ENCODE measurements at regions not wholly inside any gene's neighbourhood (a gene's known extent, or its start where the extent isn't known, plus 50 kb on each side); places are given as distances from the start of the nearest gene placed in this dataset.

- Histone ChIP-seq H3K4me1 (ENCODE audit: control insufficient read depth, insufficient read depth, low read length) (no peaks in the 10 kb centered on the region), H3K36me3 (ENCODE audit: control insufficient read depth, insufficient read depth, low read length) (no peaks in the 10 kb centered on the region), H3K4me3 (ENCODE audit: low read length) (no peak overlapping the region), H3K9ac (ENCODE audit: low read length) (no peak overlapping the region), H3K27me3 (ENCODE audit: control insufficient read depth, insufficient read depth, low read length) (peaks cover 5% of the 10 kb centered on the region), H3K9me3 (ENCODE audit: control insufficient read depth, low read length) (no peaks in the 10 kb centered on the region)
Measured at GRCh38 chr3:72597756-72598195, 250.5 kb downstream of the SHQ1 start.

GRCh38 chr3:72597043-72597442, 251.2 kb downstream of the SHQ1 start:
- no peak overlapping the region for H3K9ac ChIP-seq (ENCODE audit: low read length)
- H3K4me1 ChIP-seq (ENCODE audit: control insufficient read depth, insufficient read depth, low read length): no peaks in the 10 kb centered on the region
- H3K4me3 ChIP-seq (ENCODE audit: low read length): no peak overlapping the region
- peaks cover 5% of the 10 kb centered on the region for H3K27me3 ChIP-seq (ENCODE audit: control insufficient read depth, insufficient read depth, low read length)
- no peaks in the 10 kb centered on the region for H3K36me3 ChIP-seq (ENCODE audit: control insufficient read depth, insufficient read depth, low read length)
- H3K9me3 ChIP-seq (ENCODE audit: control insufficient read depth, low read length): no peaks in the 10 kb centered on the region

GRCh38 chr3:72595927-72596610, 252.2 kb downstream of the SHQ1 start:
- H3K36me3 ChIP-seq (ENCODE audit: control insufficient read depth, insufficient read depth, low read length): no peaks in the 10 kb centered on the region
- no peak overlapping the region for H3K4me3 ChIP-seq (ENCODE audit: low read length)
- H3K4me1 ChIP-seq (ENCODE audit: control insufficient read depth, insufficient read depth, low read length): no peaks in the 10 kb centered on the region
- no peak overlapping the region for H3K9ac ChIP-seq (ENCODE audit: low read length)
- peaks cover 5% of the 10 kb centered on the region for H3K27me3 ChIP-seq (ENCODE audit: control insufficient read depth, insufficient read depth, low read length)
- H3K9me3 ChIP-seq (ENCODE audit: control insufficient read depth, low read length): no peaks in the 10 kb centered on the region

- H3K4me3 ChIP-seq (ENCODE audit: low read length): no peak overlapping the region
- H3K4me1 ChIP-seq (ENCODE audit: control insufficient read depth, insufficient read depth, low read length): no peaks in the 10 kb centered on the region
- no peaks in the 10 kb centered on the region for H3K36me3 ChIP-seq (ENCODE audit: control insufficient read depth, insufficient read depth, low read length)
- H3K9ac ChIP-seq (ENCODE audit: low read length): no peak overlapping the region
- peaks cover 5% of the 10 kb centered on the region for H3K27me3 ChIP-seq (ENCODE audit: control insufficient read depth, insufficient read depth, low read length)
- no peaks in the 10 kb centered on the region for H3K9me3 ChIP-seq (ENCODE audit: control insufficient read depth, low read length)
Measured at GRCh38 chr3:72595376-72595775, 252.9 kb downstream of the SHQ1 start.

- Histone ChIP-seq H3K27me3 (ENCODE audit: control insufficient read depth, insufficient read depth, low read length) (peaks cover 5% of the 10 kb centered on the region), H3K9ac (ENCODE audit: low read length) (no peak overlapping the region), H3K36me3 (ENCODE audit: control insufficient read depth, insufficient read depth, low read length) (no peaks in the 10 kb centered on the region), H3K9me3 (ENCODE audit: control insufficient read depth, low read length) (no peaks in the 10 kb centered on the region), H3K4me3 (ENCODE audit: low read length) (no peak overlapping the region), H3K4me1 (ENCODE audit: control insufficient read depth, insufficient read depth, low read length) (no peaks in the 10 kb centered on the region)
Measured at GRCh38 chr3:72594615-72595215, 253.5 kb downstream of the SHQ1 start.

GRCh38 chr3:72593881-72594397, 254.3 kb downstream of the SHQ1 start:
- Histone ChIP-seq H3K36me3 (ENCODE audit: control insufficient read depth, insufficient read depth, low read length) (no peaks in the 10 kb centered on the region), H3K4me1 (ENCODE audit: control insufficient read depth, insufficient read depth, low read length) (no peaks in the 10 kb centered on the region), H3K9me3 (ENCODE audit: control insufficient read depth, low read length) (no peaks in the 10 kb centered on the region), H3K9ac (ENCODE audit: low read length) (no peak overlapping the region), H3K4me3 (ENCODE audit: low read length) (no peak overlapping the region), H3K27me3 (ENCODE audit: control insufficient read depth, insufficient read depth, low read length) (peaks cover 5% of the 10 kb centered on the region)

- Histone ChIP-seq H3K4me3 (ENCODE audit: low read length) (no peak overlapping the region), H3K9ac (ENCODE audit: low read length) (no peak overlapping the region), H3K36me3 (ENCODE audit: control insufficient read depth, insufficient read depth, low read length) (no peaks in the 10 kb centered on the region), H3K4me1 (ENCODE audit: control insufficient read depth, insufficient read depth, low read length) (no peaks in the 10 kb centered on the region), H3K27me3 (ENCODE audit: control insufficient read depth, insufficient read depth, low read length) (peaks cover 5% of the 10 kb centered on the region), H3K9me3 (ENCODE audit: control insufficient read depth, low read length) (no peaks in the 10 kb centered on the region)
Measured at GRCh38 chr3:72591522-72592421, 256.5 kb downstream of the SHQ1 start.

- Histone ChIP-seq H3K27me3 (ENCODE audit: control insufficient read depth, insufficient read depth, low read length) (no peaks in the 10 kb centered on the region), H3K36me3 (ENCODE audit: control insufficient read depth, insufficient read depth, low read length) (no peaks in the 10 kb centered on the region), H3K9ac (ENCODE audit: low read length) (no peak overlapping the region), H3K9me3 (ENCODE audit: control insufficient read depth, low read length) (no peaks in the 10 kb centered on the region), H3K4me3 (ENCODE audit: low read length) (no peak overlapping the region), H3K4me1 (ENCODE audit: control insufficient read depth, insufficient read depth, low read length) (no peaks in the 10 kb centered on the region)
Measured at GRCh38 chr3:72590732-72591221, 257.5 kb downstream of the SHQ1 start.

GRCh38 chr3:72587282-72587681, 261.0 kb downstream of the SHQ1 start:
- Histone ChIP-seq H3K4me3 (ENCODE audit: low read length) (no peak overlapping the region), H3K9me3 (ENCODE audit: control insufficient read depth, low read length) (no peaks in the 10 kb centered on the region), H3K9ac (ENCODE audit: low read length) (no peak overlapping the region), H3K36me3 (ENCODE audit: control insufficient read depth, insufficient read depth, low read length) (no peaks in the 10 kb centered on the region), H3K27me3 (ENCODE audit: control insufficient read depth, insufficient read depth, low read length) (no peaks in the 10 kb centered on the region), H3K4me1 (ENCODE audit: control insufficient read depth, insufficient read depth, low read length) (no peaks in the 10 kb centered on the region)

- no peaks in the 10 kb centered on the region for H3K27me3 ChIP-seq (ENCODE audit: control insufficient read depth, insufficient read depth, low read length)
- H3K9me3 ChIP-seq (ENCODE audit: control insufficient read depth, low read length): no peaks in the 10 kb centered on the region
- no peak overlapping the region for H3K4me3 ChIP-seq (ENCODE audit: low read length)
- no peaks in the 10 kb centered on the region for H3K4me1 ChIP-seq (ENCODE audit: control insufficient read depth, insufficient read depth, low read length)
- no peaks in the 10 kb centered on the region for H3K36me3 ChIP-seq (ENCODE audit: control insufficient read depth, insufficient read depth, low read length)
- H3K9ac ChIP-seq (ENCODE audit: low read length): no peak overlapping the region
Measured at GRCh38 chr3:72586694-72587093, 261.6 kb downstream of the SHQ1 start.

- no peak overlapping the region for H3K9ac ChIP-seq (ENCODE audit: low read length)
- H3K27me3 ChIP-seq (ENCODE audit: control insufficient read depth, insufficient read depth, low read length): no peaks in the 10 kb centered on the region
- no peaks in the 10 kb centered on the region for H3K9me3 ChIP-seq (ENCODE audit: control insufficient read depth, low read length)
- H3K36me3 ChIP-seq (ENCODE audit: control insufficient read depth, insufficient read depth, low read length): no peaks in the 10 kb centered on the region
- no peak overlapping the region for H3K4me3 ChIP-seq (ENCODE audit: low read length)
- H3K4me1 ChIP-seq (ENCODE audit: control insufficient read depth, insufficient read depth, low read length): no peaks in the 10 kb centered on the region
Measured at GRCh38 chr3:72585966-72586365, 262.3 kb downstream of the SHQ1 start.

- no peaks in the 10 kb centered on the region for H3K36me3 ChIP-seq (ENCODE audit: control insufficient read depth, insufficient read depth, low read length)
- no peaks in the 10 kb centered on the region for H3K27me3 ChIP-seq (ENCODE audit: control insufficient read depth, insufficient read depth, low read length)
- no peaks in the 10 kb centered on the region for H3K4me1 ChIP-seq (ENCODE audit: control insufficient read depth, insufficient read depth, low read length)
- no peaks in the 10 kb centered on the region for H3K9me3 ChIP-seq (ENCODE audit: control insufficient read depth, low read length)
- H3K4me3 ChIP-seq (ENCODE audit: low read length): no peak overlapping the region
- H3K9ac ChIP-seq (ENCODE audit: low read length): no peak overlapping the region
Measured at GRCh38 chr3:72584262-72584661, 264.0 kb downstream of the SHQ1 start.

All from mucosa of stomach (tissue), 1 donor.